A549 (cell line): ENCODE measurements at regions not wholly inside any gene's neighbourhood (a gene's known extent, or its start where the extent isn't known, plus 50 kb on each side); places are given as distances from the start of the nearest gene placed in this dataset.
"Not testable (repeated sequence)": the region's sequence is repeated elsewhere in the genome, so short reads cannot be mapped to it uniquely, and the experiment has no call there.

Source experiments
- POLR2A ChIP-seq: IDR thresholded peaks from 2 replicates; pipeline ENCODE4 v1.6.1; 2012; ENCODE audit warnings: mild to moderate bottlenecking, low read length
- TF ChIP-seq, protein P1 (sequence below): fragments of >200 bp; sonication (Bioruptor Twin); formaldehyde crosslinking; IDR thresholded peaks from 3 replicates; pipeline ENCODE4 v1.5.1; 2016
- TF ChIP-seq, protein P2 (sequence below): fragments of 250-450 bp; sonication (Bioruptor Pico); IDR thresholded peaks from 2 replicates; pipeline ENCODE4 v1.5.0; 2021; ENCODE audit warnings: mild to moderate bottlenecking, moderate library complexity, borderline replicate concordance

DNA sequence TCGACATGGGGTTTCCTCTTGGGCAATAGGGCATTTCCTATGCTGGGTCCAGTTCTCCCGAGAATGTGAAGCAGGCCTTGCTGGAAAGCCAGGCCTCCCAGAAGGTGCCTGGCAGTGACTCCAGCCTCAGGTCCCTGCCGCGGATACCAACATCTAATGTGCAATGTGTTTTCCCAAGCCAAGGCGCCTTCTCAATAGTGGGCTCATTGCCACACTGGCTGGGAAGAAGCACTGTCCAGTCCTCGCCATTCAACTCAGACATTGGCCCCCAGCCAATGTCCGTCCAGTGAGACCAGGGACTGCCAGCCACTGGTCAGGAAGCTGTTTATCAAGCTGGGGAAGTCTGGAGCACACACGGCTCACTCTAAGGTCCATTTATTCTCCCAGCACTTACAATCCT, 317.9 kb downstream of the ANAPC1 start:
- TF ChIP-seq POLR2A: not testable (repeated sequence)
- TF ChIP-seq, protein P1, sequence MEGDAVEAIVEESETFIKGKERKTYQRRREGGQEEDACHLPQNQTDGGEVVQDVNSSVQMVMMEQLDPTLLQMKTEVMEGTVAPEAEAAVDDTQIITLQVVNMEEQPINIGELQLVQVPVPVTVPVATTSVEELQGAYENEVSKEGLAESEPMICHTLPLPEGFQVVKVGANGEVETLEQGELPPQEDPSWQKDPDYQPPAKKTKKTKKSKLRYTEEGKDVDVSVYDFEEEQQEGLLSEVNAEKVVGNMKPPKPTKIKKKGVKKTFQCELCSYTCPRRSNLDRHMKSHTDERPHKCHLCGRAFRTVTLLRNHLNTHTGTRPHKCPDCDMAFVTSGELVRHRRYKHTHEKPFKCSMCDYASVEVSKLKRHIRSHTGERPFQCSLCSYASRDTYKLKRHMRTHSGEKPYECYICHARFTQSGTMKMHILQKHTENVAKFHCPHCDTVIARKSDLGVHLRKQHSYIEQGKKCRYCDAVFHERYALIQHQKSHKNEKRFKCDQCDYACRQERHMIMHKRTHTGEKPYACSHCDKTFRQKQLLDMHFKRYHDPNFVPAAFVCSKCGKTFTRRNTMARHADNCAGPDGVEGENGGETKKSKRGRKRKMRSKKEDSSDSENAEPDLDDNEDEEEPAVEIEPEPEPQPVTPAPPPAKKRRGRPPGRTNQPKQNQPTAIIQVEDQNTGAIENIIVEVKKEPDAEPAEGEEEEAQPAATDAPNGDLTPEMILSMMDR: not testable (repeated sequence)
- TF ChIP-seq, protein P2, sequence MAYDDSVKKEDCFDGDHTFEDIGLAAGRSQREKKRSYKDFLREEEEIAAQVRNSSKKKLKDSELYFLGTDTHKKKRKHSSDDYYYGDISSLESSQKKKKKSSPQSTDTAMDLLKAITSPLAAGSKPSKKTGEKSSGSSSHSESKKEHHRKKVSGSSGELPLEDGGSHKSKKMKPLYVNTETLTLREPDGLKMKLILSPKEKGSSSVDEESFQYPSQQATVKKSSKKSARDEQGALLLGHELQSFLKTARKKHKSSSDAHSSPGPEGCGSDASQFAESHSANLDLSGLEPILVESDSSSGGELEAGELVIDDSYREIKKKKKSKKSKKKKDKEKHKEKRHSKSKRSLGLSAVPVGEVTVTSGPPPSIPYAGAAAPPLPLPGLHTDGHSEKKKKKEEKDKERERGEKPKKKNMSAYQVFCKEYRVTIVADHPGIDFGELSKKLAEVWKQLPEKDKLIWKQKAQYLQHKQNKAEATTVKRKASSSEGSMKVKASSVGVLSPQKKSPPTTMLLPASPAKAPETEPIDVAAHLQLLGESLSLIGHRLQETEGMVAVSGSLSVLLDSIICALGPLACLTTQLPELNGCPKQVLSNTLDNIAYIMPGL: not testable (repeated sequence)
